Tibial artery (tissue), 4 donors: ENCODE measurements at regions not wholly inside any gene's neighbourhood (a gene's known extent, or its start where the extent isn't known, plus 50 kb on each side); places are given as distances from the start of the nearest gene placed in this dataset.

Experiments used
- DNase-seq, 2 donors: peaks; one replicate each; pipeline ENCODE4 v3.0.0-alpha.2; 2019
- H3K27ac ChIP-seq, 2 donors: fragments of 200-600 bp; sonication (generic) in 1 of 2; 1 replicate in 1 of 2; 2 replicates in 1 of 2; pipeline ENCODE4 v1.5.1; 2018 to 2019; ENCODE audit warnings: mild to moderate bottlenecking in 1 of 2
- H3K27me3 ChIP-seq, 2 donors: fragments of 200-600 bp; sonication (generic) in 1 of 2; one replicate each; pipeline versions ENCODE4 v1.5.1 to v1.6.0; 2016 to 2019
- H3K36me3 ChIP-seq, 3 donors: fragments of 200-600 bp; sonication (generic) in 2 of 3; one replicate each; pipeline ENCODE4 v1.5.1; 2016 to 2019; ENCODE audit warnings: mild to moderate bottlenecking in 2 of 3
- H3K4me1 ChIP-seq, 4 donors: fragments of 200-600 bp; sonication (generic) in 2 of 4; 1 replicate in 3 of 4; 2 replicates in 1 of 4; pipeline ENCODE4 v1.5.1; 2016 to 2019
- H3K4me3 ChIP-seq, 2 donors: fragments of 200-600 bp; sonication (generic) in 1 of 2; 1 replicate in 1 of 2; 2 replicates in 1 of 2; pipeline ENCODE4 v1.5.1; 2018 to 2019; ENCODE audit warnings: mild to moderate bottlenecking in 2 of 2
- H3K9me3 ChIP-seq, 3 donors: fragments of 200-600 bp; sonication (generic) in 1 of 3; one replicate each; pipeline ENCODE4 v1.5.1; 2016 to 2019
- CTCF ChIP-seq, 2 experiments: fragments of 200-600 bp in 1 of 2; fragments of 450-650 bp in 1 of 2; IDR thresholded peaks; one replicate each; pipeline ENCODE4 v1.5.1; 2017 to 2019; ENCODE audit warnings: antibody characterized with exemption in 2 of 2, mild to moderate bottlenecking in 1 of 2, moderate library complexity in 1 of 2
- intact Hi-C: fragments of 100-400 bp; cut with DNase I; formaldehyde crosslinking; loops from one replicate; pipeline ENCODE4 v1.15.0; 2023; ENCODE audit warnings: low total_unique reads

DNA sequence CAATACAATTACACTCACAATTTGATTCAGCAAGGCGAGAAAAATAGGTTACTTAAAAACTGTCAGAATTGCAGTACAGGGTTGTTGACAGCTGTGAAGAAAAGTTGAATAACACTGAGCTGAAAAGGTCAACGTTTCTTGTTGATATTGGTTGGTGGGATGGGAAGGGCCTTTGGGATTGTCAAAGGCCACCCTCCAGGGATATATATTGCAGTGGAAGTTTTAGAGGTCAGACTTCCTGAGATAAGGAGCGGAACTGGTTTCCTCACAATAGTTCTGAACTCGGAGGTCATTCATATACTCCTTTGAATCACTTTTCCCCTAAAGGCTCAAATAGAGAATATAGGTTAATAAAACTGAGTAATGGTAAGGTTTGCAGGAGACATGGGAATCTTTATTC lies 417.2 kb downstream of the RAPGEF2 start:
- no peak overlapping the region for H3K27ac ChIP-seq
- no peak for DNase-seq
- no peaks in the 10 kb centered on the region for H3K9me3 ChIP-seq
- intact Hi-C loops: no loop called here
- no peaks in the 10 kb centered on the region for H3K27me3 ChIP-seq
- no peaks in the 10 kb centered on the region for H3K36me3 ChIP-seq
- no peak for TF ChIP-seq CTCF (IDR thresholded peaks at IDR 0.05)
- peaks cover 0 to 3% (median 0%) of the 10 kb centered on the region in 4 donors for H3K4me1 ChIP-seq
- H3K4me3 ChIP-seq: no peak overlapping the region

DNA sequence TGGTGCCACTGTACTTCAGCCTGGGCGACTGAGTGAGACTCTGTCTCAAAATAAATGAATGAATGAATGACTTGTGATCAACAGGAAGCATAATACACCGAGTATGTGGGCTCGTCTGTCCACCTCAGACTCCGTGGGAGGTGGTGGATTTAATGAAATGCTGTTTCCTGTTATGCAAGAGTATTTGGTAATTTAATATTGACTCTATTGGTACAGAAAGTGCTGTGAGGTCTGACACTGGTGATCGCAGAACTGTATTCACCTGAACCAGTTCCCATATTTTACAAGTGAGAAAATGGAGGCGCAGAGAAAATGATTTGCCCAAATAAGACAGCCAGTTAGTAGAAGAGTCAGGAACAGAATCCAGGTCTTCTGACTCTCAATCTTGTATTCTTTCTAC lies 423.3 kb downstream of the RAPGEF2 start:
- no peak overlapping the region for H3K4me3 ChIP-seq
- DNase-seq: no peak
- H3K27ac ChIP-seq: no peak overlapping the region
- H3K36me3 ChIP-seq: no peaks in the 10 kb centered on the region
- H3K9me3 ChIP-seq: no peaks in the 10 kb centered on the region
- no peak for TF ChIP-seq CTCF (IDR thresholded peaks at IDR 0.05)
- intact Hi-C loops: loop anchor here (5.0 kb wide), 1 partner anchor 819 kb away; no protein-coding TSS in a partner anchor
- no peaks in the 10 kb centered on the region for H3K4me1 ChIP-seq
- H3K27me3 ChIP-seq: no peaks in the 10 kb centered on the region

DNA sequence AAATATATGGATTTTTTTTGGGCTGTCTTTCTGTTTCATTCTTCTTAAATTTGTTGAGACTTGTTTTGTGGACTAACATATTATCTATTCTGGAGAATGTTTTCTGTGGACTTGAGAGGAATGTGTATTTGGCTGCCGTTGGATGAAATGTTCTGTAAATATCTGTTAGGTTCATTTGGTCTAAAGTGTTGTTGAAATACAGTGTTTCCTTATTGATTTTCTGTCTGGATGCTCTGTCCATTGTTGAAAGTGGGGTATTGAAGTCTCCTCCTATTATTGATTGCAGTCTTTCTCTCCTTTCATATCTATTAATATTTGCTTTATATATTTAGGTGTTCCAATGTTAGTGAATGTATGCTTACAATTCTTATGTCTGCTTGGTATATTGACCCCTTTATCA lies 431.8 kb downstream of the RAPGEF2 start:
- H3K27ac ChIP-seq: no peak overlapping the region
- no peaks in the 10 kb centered on the region for H3K27me3 ChIP-seq
- no peak for DNase-seq
- intact Hi-C loops: no loop called here
- TF ChIP-seq CTCF (IDR thresholded peaks at IDR 0.05): no peak
- no peak overlapping the region for H3K4me3 ChIP-seq
- H3K36me3 ChIP-seq: no peaks in the 10 kb centered on the region
- peaks cover 0 to 8% (median 4%) of the 10 kb centered on the region in 3 donors for H3K9me3 ChIP-seq
- H3K4me1 ChIP-seq: peaks cover 0 to 5% (median 0%) of the 10 kb centered on the region in 4 donors

GRCh38 chr4:159538556-159538955 lies 435.7 kb downstream of the RAPGEF2 start:
- Histone ChIP-seq H3K4me1 (peaks cover 0 to 5% (median 0%) of the 10 kb centered on the region in 4 donors), H3K27me3 (no peaks in the 10 kb centered on the region), H3K4me3 (no peak overlapping the region), H3K36me3 (no peaks in the 10 kb centered on the region), H3K27ac (no peak overlapping the region), H3K9me3 (peaks cover 0 to 8% (median 4%) of the 10 kb centered on the region in 3 donors)
- DNase-seq: no peak
- intact Hi-C loops: no loop called here
- no peak for TF ChIP-seq CTCF (IDR thresholded peaks at IDR 0.05)

DNA sequence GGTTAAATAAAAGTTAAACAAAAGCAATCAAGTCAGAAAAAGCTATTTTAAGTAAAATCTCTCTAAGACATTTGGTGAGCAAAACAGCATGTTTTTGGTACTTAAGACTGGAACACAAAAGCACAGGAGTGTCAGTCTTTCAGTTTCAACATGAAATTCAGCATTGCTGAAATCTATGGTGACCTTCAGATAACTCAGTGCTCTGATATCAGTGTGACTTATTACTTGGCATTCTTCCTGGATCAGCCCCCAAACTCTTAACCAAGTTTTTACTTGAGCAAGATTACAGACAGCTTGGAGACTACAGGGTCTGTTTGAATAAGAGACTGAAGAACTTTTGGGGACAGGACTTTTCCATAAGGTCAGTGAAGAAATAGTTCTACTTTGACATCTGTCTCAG lies 437.2 kb downstream of the RAPGEF2 start:
- Histone ChIP-seq H3K9me3 (peaks cover 0 to 8% (median 4%) of the 10 kb centered on the region in 3 donors), H3K4me3 (no peak overlapping the region), H3K27me3 (no peaks in the 10 kb centered on the region), H3K27ac (no peak overlapping the region), H3K4me1 (peaks cover 0 to 5% (median 0%) of the 10 kb centered on the region in 4 donors), H3K36me3 (no peaks in the 10 kb centered on the region)
- TF ChIP-seq CTCF (IDR thresholded peaks at IDR 0.05): no peak
- no peak for DNase-seq
- intact Hi-C loops: no loop called here

GRCh38 chr4:159540501-159540900 lies 437.6 kb downstream of the RAPGEF2 start:
- DNase-seq: no peak
- H3K36me3 ChIP-seq: no peaks in the 10 kb centered on the region
- H3K4me1 ChIP-seq: peaks cover 0 to 5% (median 0%) of the 10 kb centered on the region in 4 donors
- intact Hi-C loops: no loop called here
- peaks cover 0 to 8% (median 2%) of the 10 kb centered on the region in 3 donors for H3K9me3 ChIP-seq
- H3K27ac ChIP-seq: no peak overlapping the region
- no peaks in the 10 kb centered on the region for H3K27me3 ChIP-seq
- no peak for TF ChIP-seq CTCF (IDR thresholded peaks at IDR 0.05)
- H3K4me3 ChIP-seq: no peak overlapping the region
